HG02610 (cell line): ENCODE measurements at regions not wholly inside any gene's neighbourhood (a gene's known extent, or its start where the extent isn't known, plus 50 kb on each side); places are given as distances from the start of the nearest gene placed in this dataset.
"Not testable (repeated sequence)": the region's sequence is repeated elsewhere in the genome, so short reads cannot be mapped to it uniquely, and the experiment has no call there.

ENCODE experiments used
- ATAC-seq: cut with Tn5 transposase; IDR thresholded peaks from one replicate; pipeline ENCODE4 v1.9.1; 2021; ENCODE audit warnings: mild to moderate bottlenecking, moderate library complexity; ENCODE audit not compliant: unreplicated experiment

DNA sequence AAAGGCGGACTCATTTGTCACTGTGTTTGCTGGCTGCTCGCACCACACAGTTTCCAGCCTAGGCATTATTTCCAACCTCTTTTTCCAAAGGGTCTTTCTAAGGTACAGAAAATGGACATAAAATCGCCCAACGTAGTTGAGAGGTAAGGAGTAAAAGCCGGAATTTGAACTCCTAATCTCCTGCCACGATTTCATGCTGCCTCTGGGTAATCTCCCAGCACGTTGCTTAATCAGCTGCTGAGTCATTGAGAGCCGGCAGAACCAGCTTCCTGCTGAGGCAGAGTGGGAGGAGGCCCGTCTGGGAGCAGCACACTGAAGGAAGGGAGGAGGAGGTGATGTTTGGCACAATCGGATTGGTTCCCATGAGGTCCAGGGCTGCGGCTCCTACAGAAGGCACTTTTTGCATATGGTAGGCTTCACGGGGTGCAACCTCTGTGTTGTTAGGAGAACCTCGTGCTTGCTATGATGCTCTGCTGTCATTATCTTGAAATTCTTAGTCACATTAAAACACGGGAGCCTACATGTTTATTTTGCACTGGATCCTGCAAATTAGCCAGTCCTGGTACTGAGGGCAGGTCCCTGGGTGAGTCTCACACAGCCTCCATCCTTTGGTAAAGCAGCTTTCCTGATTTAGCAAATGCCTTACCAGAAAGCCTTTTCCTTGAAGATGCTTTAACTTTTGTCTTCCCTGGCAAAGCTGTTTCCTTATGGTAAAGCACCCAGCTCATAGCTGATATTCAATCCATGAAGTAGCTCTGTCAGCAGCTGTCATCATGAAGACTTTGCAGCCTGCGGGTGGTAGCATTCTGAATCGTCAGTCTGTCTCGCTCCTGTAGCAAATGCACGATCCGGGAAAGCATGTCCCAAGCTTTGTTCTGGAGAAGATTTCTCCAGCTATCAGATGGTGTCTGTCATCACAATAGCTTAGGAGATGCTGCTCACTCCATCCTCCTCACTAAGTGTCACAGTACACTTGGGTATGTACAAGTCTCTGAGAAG is 191.6 kb upstream of the MSX2 start:
- no peak for ATAC-seq

DNA sequence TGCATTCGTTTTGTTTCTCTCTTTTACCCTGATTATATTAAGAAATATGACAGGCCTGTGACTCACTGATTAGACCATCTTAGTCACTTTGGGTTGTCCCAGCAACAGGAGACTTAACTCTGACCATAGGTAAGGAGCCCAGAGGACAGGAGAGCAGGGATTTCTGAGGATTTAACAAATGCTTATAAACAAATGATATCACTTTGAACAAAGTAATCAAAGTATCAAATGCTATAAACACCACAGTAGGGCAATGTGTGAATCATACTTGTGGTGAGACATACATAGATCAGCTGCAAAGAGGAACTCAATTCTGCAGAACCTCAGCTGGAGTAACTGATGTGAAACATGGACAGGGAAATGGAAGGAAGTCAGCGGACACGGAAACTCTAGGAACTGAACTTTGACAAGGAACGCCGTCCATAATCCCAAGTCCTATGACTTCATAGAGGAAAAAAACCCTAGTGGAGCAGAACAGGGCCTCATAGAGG is 190.6 kb upstream of the MSX2 start:
- no peak for ATAC-seq

GRCh38 chr5:174535669-174536068 is 188.7 kb upstream of the MSX2 start:
- ATAC-seq = no peak

- not testable (repeated sequence) for ATAC-seq
These were observed 184.6 kb upstream of the MSX2 start for GRCh38 chr5:174539823-174540222.

- no peak for ATAC-seq
These were observed 182.3 kb upstream of the MSX2 start for GRCh38 chr5:174542037-174542436.

- ATAC-seq = no peak
These were observed 181.9 kb upstream of the MSX2 start for GRCh38 chr5:174542471-174542870.

GRCh38 chr5:174545926-174546325 is 178.5 kb upstream of the MSX2 start:
- ATAC-seq = no peak

GRCh38 chr5:174547814-174548213 is 176.6 kb upstream of the MSX2 start:
- no peak for ATAC-seq

DNA sequence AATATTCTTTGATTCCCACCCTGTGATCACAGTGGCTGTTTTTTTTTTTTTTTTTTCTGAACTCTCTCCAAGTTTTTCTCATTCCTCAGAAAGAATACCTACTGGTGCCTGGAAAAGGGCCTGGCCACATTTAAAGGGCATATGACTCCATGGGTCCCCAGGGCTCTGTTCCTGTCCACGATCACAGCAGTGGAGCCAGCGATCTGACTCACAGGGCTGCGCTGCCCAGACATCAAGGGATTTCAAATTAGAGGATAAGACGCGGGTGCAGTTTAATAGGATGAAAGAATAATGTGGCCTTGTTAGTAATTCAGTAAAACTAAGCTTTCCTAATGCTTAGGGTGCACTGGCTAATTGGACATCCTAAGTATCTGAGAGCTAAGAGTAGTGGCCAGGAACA is 175.1 kb upstream of the MSX2 start:
- ATAC-seq = no peak

DNA sequence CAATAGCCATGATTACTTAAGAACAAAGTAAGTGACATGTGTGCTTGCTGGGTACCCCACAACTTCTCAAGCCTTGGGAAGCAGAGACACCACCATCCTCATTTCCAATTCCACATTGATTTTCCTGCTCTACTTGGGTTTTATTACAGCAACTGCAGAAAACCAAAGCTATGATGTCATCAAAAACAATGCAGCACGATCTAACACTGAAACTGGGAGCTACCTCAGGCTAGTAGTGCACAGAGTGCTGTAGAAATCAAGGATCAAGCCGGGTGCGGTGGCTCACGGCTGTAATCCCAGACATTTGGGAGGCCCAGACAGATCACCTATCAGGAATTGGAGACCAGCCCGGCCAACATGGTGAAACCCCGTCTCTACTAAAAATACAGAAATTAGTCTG is 174.4 kb upstream of the MSX2 start:
- no peak for ATAC-seq

- no peak for ATAC-seq
These were observed 172.0 kb upstream of the MSX2 start for GRCh38 chr5:174552428-174552827.

DNA sequence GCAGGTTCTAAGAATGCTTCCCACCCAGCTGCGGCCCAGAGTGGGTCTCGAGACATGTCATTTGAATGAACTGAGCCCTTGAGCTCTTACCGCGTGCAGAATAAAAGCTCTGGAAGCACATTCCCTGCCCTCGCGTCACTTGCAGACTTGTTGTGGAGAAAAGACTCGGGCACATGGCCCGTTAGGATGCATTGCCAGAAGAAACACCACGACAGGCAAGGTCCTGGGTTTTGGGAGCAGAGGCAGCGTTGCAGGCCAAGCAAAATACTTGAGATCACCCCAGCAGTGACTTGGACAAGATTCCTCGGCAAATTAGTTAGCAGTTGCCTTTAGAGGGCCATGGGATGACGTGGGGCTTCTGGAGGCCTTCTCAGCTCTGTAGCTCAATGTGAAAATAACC is 170.8 kb upstream of the MSX2 start:
- no peak for ATAC-seq

DNA sequence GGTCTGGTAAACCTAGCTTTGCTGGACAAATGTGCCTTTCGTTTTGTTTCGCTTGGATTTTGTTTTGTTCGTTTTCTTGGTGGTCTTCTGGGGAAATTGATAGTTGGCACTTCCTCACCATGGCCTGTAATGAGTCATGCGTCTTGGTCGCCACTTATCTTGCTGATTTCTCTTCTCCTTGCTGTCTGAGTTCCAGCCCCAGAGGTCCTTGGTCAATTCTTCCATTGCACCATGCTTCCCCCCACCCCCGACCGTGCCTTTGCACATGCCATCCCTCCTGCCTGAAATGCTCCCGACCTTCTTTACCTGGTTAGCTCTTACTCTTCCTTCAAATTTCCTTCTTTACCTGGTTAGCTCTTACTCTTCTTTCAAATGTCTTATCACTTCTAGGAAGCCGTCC is 168.7 kb upstream of the MSX2 start:
- ATAC-seq = no peak

GRCh38 chr5:174556756-174557155 is 167.6 kb upstream of the MSX2 start:
- ATAC-seq = no peak

GRCh38 chr5:174558190-174558589 is 166.2 kb upstream of the MSX2 start:
- ATAC-seq = no peak

DNA sequence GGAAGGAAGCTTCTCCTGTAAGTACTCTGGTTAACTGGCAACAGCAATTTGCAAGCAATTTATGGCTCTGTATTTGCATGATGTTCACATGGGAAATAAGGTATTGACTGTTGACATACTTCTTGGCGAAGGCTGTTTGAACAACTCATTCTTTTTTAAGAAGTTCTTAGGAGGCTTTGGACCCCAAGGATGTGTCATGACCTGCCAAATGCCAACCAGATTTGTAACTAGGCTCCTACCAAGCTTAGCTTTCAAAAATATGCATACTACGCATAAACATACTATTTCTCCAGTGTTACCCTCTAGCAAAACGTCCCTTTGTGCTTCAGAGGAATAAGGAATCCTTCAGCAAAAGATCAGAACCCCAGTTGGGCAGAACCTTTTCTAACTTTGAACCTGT is 165.2 kb upstream of the MSX2 start:
- ATAC-seq = no peak

- no peak for ATAC-seq
These were observed 164.8 kb upstream of the MSX2 start for GRCh38 chr5:174559566-174560090.

GRCh38 chr5:174560861-174561260 is 163.5 kb upstream of the MSX2 start:
- ATAC-seq = no peak

- ATAC-seq = not testable (repeated sequence)
These were observed 161.3 kb upstream of the MSX2 start for GRCh38 chr5:174563040-174563439.

- ATAC-seq = no peak
These were observed 160.5 kb upstream of the MSX2 start for GRCh38 chr5:174563899-174564298.

GRCh38 chr5:174567506-174568141 is 156.8 kb upstream of the MSX2 start:
- no peak for ATAC-seq

DNA sequence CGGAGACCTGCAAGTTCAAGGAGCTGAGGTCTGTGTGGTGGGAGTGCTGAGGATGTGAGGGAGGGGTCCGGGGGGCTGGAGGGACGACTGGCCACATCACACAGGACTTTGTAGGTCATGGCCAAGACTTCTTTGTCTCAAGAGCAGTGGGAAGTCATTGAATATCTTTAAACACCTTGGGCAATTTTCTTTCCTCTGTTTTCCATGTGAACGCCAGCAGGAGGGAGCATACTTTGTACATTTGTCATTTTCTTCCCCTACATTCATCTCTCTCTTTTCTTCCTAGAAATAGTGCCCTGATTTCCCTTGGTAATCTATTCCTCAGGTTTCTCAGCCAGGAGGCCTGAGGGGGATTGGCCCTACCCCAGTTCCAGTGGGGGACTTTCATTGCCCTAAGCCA is 153.7 kb upstream of the MSX2 start:
- no peak for ATAC-seq
